H1 (cell line): ENCODE measurements at regions not wholly inside any gene's neighbourhood (a gene's known extent, or its start where the extent isn't known, plus 50 kb on each side); places are given as distances from the start of the nearest gene placed in this dataset.

Experiments used
- EP300 ChIP-seq, 2 experiments: IDR thresholded peaks; 1 replicate in 1 of 2; 2 replicates in 1 of 2; pipeline ENCODE4 v1.6.1; 2011 to 2012; ENCODE audit warnings: low read depth in 2 of 2, low read length in 2 of 2, mild to moderate bottlenecking in 2 of 2, borderline replicate concordance in 1 of 2, inconsistent platforms in 1 of 2, moderate library complexity in 1 of 2
- POLR2A ChIP-seq, 2 experiments: IDR thresholded peaks; 1 replicate in 1 of 2; 2 replicates in 1 of 2; pipeline ENCODE4 v1.6.1; 2011; ENCODE audit warnings: low read depth in 2 of 2, low read length in 2 of 2, mild to moderate bottlenecking in 2 of 2; ENCODE audit errors: control extremely low read depth in 1 of 2
- RFX5 ChIP-seq: IDR thresholded peaks from 2 replicates; pipeline ENCODE4 v1.6.1; 2011; ENCODE audit warnings: low read depth, low read length, improper control_type of control experiment, borderline replicate concordance
- SAP30 ChIP-seq: fragments of 300-600 bp; sonication (generic); IDR thresholded peaks from 2 replicates; pipeline ENCODE4 v1.7.1; 2012; ENCODE audit warnings: low read length, moderate library complexity, mild to moderate bottlenecking, inconsistent platforms; ENCODE audit not compliant: insufficient read depth, insufficient replicate concordance
- SRF ChIP-seq: IDR thresholded peaks from 2 replicates; pipeline ENCODE4 v1.6.1; 2011; ENCODE audit warnings: mild to moderate bottlenecking, low read depth, low read length, moderate library complexity

GRCh38 chr6:121578216-121578615, 142.8 kb downstream of the GJA1 start (continued):
- TF ChIP-seq RFX5 (no peak), EP300 (IDR thresholded peaks at IDR 0.05; ENCODE audit: borderline replicate concordance in 1 of 2, low read depth in 2 of 2, low read length in 2 of 2) (no peak), SRF (no peak), POLR2A (IDR thresholded peaks at IDR 0.05; ENCODE audit: control extremely low read depth in 1 of 2, low read depth in 2 of 2, low read length in 2 of 2) (no peak), SAP30 (no peak)
